ENCODE measurements at regions not wholly inside any gene's neighbourhood (a gene's known extent, or its start where the extent isn't known, plus 50 kb on each side); places are given as distances from the start of the nearest gene placed in this dataset.

GRCh38 chr16:48907906-48908634, 298.1 kb upstream of the N4BP1 start:
- ATAC-seq (ENCODE audit: low read depth), result no peak
- Histone ChIP-seq H3K4me1 (ENCODE audit: insufficient read depth, poor library complexity, severe bottlenecking) (no peaks in the 10 kb centered on the region), H3K36me3 (ENCODE audit: low read depth) (no peaks in the 10 kb centered on the region), H3K4me3 (ENCODE audit: severe bottlenecking) (no peak overlapping the region), H3K27ac (ENCODE audit: poor library complexity, severe bottlenecking) (no peak overlapping the region), H3K27me3 (ENCODE audit: insufficient read depth, poor library complexity, severe bottlenecking) (no peaks in the 10 kb centered on the region), H3K9me3 (ENCODE audit: severe bottlenecking) (no peaks in the 10 kb centered on the region)
- no peak for DNase-seq (ENCODE audit: low spot score)
- TF ChIP-seq CTCF (IDR thresholded peaks at IDR 0.05; ENCODE audit: poor library complexity, severe bottlenecking), result no peak

DNA sequence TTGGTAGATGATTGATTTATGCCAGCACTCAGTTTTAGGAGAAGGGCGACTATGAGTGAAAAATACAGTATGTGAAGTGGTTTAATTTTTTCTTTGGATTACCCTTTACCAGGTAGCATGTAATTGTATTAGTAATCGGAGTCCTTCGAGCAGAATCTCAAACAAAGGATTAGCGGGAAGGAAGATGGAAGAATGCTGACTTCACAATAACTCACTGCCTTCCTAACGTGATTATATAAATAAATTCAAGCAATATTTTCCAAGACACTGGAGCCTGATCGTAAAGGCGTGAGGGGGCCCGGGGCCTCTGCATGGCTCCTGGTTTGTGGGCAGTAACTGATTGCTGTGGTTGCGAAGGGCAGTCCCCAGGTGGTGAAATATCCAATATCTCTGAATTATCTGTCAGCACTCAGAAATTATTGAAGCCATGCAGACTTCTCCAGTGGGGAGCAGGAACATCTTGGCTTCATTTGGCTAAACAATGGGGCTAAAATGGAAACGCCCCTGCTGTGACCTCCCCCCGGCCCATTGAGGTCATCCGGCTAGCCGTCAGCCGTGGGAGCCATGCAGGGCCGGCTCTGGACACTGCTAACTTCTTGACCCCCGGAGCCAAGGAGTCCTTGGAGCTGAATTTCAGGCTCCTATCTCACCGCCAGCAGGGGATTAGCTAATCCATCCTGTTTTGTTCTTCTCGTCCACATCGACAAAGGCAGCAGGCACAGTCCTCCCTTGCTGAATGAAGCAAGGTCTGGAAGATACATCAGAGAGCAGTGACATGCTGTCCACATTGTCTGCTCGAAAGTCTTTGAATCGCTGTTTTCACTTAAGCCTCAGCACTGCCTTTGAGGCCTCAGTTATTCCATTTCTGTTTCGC, 295.9 kb upstream of the N4BP1 start:
- Histone ChIP-seq H3K27ac (ENCODE audit: poor library complexity, severe bottlenecking) (no peak overlapping the region), H3K4me3 (ENCODE audit: severe bottlenecking) (no peak overlapping the region), H3K9me3 (ENCODE audit: severe bottlenecking) (no peaks in the 10 kb centered on the region), H3K4me1 (ENCODE audit: insufficient read depth, poor library complexity, severe bottlenecking) (no peaks in the 10 kb centered on the region), H3K27me3 (ENCODE audit: insufficient read depth, poor library complexity, severe bottlenecking) (no peaks in the 10 kb centered on the region), H3K36me3 (ENCODE audit: low read depth) (no peaks in the 10 kb centered on the region)
- TF ChIP-seq CTCF (IDR thresholded peaks at IDR 0.05; ENCODE audit: poor library complexity, severe bottlenecking), result no peak
- DNase-seq (ENCODE audit: low spot score) (no peak), ATAC-seq (ENCODE audit: low read depth) (no peak)

DNA sequence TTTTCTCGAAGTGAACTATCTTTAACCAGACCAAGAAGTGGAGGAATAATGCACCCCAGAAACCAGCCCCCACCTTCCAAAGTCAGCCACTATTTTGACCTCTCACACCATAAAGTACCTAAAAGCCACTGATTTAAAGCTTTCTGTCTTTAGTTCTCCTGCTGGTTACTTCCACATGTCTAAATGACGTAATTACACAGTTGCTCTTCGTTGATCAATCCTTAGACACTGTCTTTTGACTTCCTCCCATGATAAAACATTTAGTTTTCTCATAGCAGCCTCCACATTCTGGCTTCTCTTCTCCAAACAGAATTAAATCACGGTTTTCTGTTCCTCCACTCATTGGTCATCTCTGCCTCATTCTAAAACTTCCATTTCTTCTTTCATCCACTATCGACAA, 294.4 kb upstream of the N4BP1 start:
- no peak for DNase-seq (ENCODE audit: low spot score)
- Histone ChIP-seq H3K4me1 (ENCODE audit: insufficient read depth, poor library complexity, severe bottlenecking) (no peaks in the 10 kb centered on the region), H3K4me3 (ENCODE audit: severe bottlenecking) (no peak overlapping the region), H3K27ac (ENCODE audit: poor library complexity, severe bottlenecking) (no peak overlapping the region), H3K36me3 (ENCODE audit: low read depth) (no peaks in the 10 kb centered on the region), H3K9me3 (ENCODE audit: severe bottlenecking) (no peaks in the 10 kb centered on the region), H3K27me3 (ENCODE audit: insufficient read depth, poor library complexity, severe bottlenecking) (peaks cover 3% of the 10 kb centered on the region)
- ATAC-seq (ENCODE audit: low read depth), result no peak
- no peak for TF ChIP-seq CTCF (IDR thresholded peaks at IDR 0.05; ENCODE audit: poor library complexity, severe bottlenecking)

- no peak for TF ChIP-seq CTCF (IDR thresholded peaks at IDR 0.05; ENCODE audit: poor library complexity, severe bottlenecking)
- ATAC-seq (ENCODE audit: low read depth) (no peak), DNase-seq (ENCODE audit: low spot score) (no peak)
- Histone ChIP-seq H3K27ac (ENCODE audit: poor library complexity, severe bottlenecking) (no peak overlapping the region), H3K4me1 (ENCODE audit: insufficient read depth, poor library complexity, severe bottlenecking) (no peaks in the 10 kb centered on the region), H3K9me3 (ENCODE audit: severe bottlenecking) (no peaks in the 10 kb centered on the region), H3K4me3 (ENCODE audit: severe bottlenecking) (no peak overlapping the region), H3K27me3 (ENCODE audit: insufficient read depth, poor library complexity, severe bottlenecking) (peaks cover 3% of the 10 kb centered on the region), H3K36me3 (ENCODE audit: low read depth) (no peaks in the 10 kb centered on the region)
Measured at GRCh38 chr16:48903039-48903438, 293.1 kb upstream of the N4BP1 start.

Measured in RWPE2 (cell line).